ENCODE measurements at regions not wholly inside any gene's neighbourhood (a gene's known extent, or its start where the extent isn't known, plus 50 kb on each side); places are given as distances from the start of the nearest gene placed in this dataset.

GRCh38 chr14:65301862-65302539, 110.5 kb upstream of the FUT8 start:
- Histone ChIP-seq H3K9me3 (ENCODE audit: low read depth) (no peaks in the 10 kb centered on the region), H4K20me1 (ENCODE audit: insufficient read depth) (no peaks in the 10 kb centered on the region), H3K4me1 (ENCODE audit: insufficient read depth) (peaks cover 12% of the 10 kb centered on the region), H3K9me2 (ENCODE audit: insufficient read depth) (no peaks in the 10 kb centered on the region), H3K9ac (no peak overlapping the region), H2AFZ (no peak overlapping the region), H3K4me2 (ENCODE audit: unreplicated experiment) (no peak overlapping the region), H3F3A (ENCODE audit: insufficient read depth) (peaks cover 6% of the 10 kb centered on the region; the same call in 1 of the 2 replicates), H3K79me2 (ENCODE audit: insufficient read depth) (no peaks in the 10 kb centered on the region), H3K36me3 (ENCODE audit: low read depth) (no peaks in the 10 kb centered on the region), H3K27ac (no peak overlapping the region), H3K4me3 (no peak overlapping the region), H3K27me3 (replicated peaks; ENCODE audit: insufficient read depth) (no peaks in the 10 kb centered on the region)
- in situ Hi-C loops (cut with MboI), result no loop called here
- TF ChIP-seq EZH2phosphoT487 (IDR thresholded peaks at IDR 0.05; ENCODE audit: insufficient read depth, low read depth) (no peak), EZH2 (IDR thresholded peaks at IDR 0.05; ENCODE audit: insufficient read depth, poor library complexity, severe bottlenecking) (no peak)
- WGBS, 2 experiments (ENCODE audit: low coverage in 1 of 2, low lambda C conversion rate in 2 of 2, missing lambda C conversion rate in 2 of 2), result 90 to 94% methylated on average over 7 of the region's 7 CpGs
- no peak for DNase-seq

- WGBS, 2 experiments (ENCODE audit: low coverage in 1 of 2, low lambda C conversion rate in 2 of 2, missing lambda C conversion rate in 2 of 2), result 33 to 40% methylated on average over 7 of the region's 7 CpGs
- DNase-seq, result peak; percentile 25
- no peak for TF ChIP-seq EZH2phosphoT487 (IDR thresholded peaks at IDR 0.05; ENCODE audit: insufficient read depth, low read depth)
- TF ChIP-seq EZH2 (IDR thresholded peaks at IDR 0.05; ENCODE audit: insufficient read depth, poor library complexity, severe bottlenecking), result no peak
These were observed 109.8 kb upstream of the FUT8 start for GRCh38 chr14:65302571-65303189.

GRCh38 chr14:65303190-65303898, 109.2 kb upstream of the FUT8 start:
- in situ Hi-C loops (cut with MboI), result no loop called here
- Histone ChIP-seq H3K4me2 (ENCODE audit: unreplicated experiment) (peak overlapping the region; percentile 38), H3K9me2 (ENCODE audit: insufficient read depth) (no peaks in the 10 kb centered on the region), H3K4me1 (ENCODE audit: insufficient read depth) (peaks cover 12% of the 10 kb centered on the region), H2AFZ (peak overlapping the region; percentile 68), H3K4me3 (no peak overlapping the region), H3K79me2 (ENCODE audit: insufficient read depth) (no peaks in the 10 kb centered on the region), H3K36me3 (ENCODE audit: low read depth) (no peaks in the 10 kb centered on the region), H3K27me3 (replicated peaks; ENCODE audit: insufficient read depth) (no peaks in the 10 kb centered on the region), H3K27ac (no peak overlapping the region), H4K20me1 (ENCODE audit: insufficient read depth) (no peaks in the 10 kb centered on the region), H3K9ac (no peak overlapping the region), H3K9me3 (ENCODE audit: low read depth) (no peaks in the 10 kb centered on the region), H3F3A (ENCODE audit: insufficient read depth) (peaks cover 6% of the 10 kb centered on the region; the same call in 1 of the 2 replicates)
- WGBS, 2 experiments (ENCODE audit: low coverage in 1 of 2, low lambda C conversion rate in 2 of 2, missing lambda C conversion rate in 2 of 2), result 46 to 50% methylated on average over 8 of the region's 8 CpGs
- DNase-seq, result peak; percentile 44
- TF ChIP-seq EZH2 (IDR thresholded peaks at IDR 0.05; ENCODE audit: insufficient read depth, poor library complexity, severe bottlenecking), result no peak
- no peak for TF ChIP-seq EZH2phosphoT487 (IDR thresholded peaks at IDR 0.05; ENCODE audit: insufficient read depth, low read depth)

More at GRCh38 chr14:65302571-65303189, 109.8 kb upstream of the FUT8 start:
- Histone ChIP-seq H3K9ac (no peak overlapping the region), H3K27ac (no peak overlapping the region), H3K79me2 (ENCODE audit: insufficient read depth) (no peaks in the 10 kb centered on the region), H3K27me3 (replicated peaks; ENCODE audit: insufficient read depth) (no peaks in the 10 kb centered on the region), H2AFZ (no peak overlapping the region), H3K9me2 (ENCODE audit: insufficient read depth) (no peaks in the 10 kb centered on the region), H3F3A (ENCODE audit: insufficient read depth) (peaks cover 6% of the 10 kb centered on the region; the same call in 1 of the 2 replicates), H4K20me1 (ENCODE audit: insufficient read depth) (no peaks in the 10 kb centered on the region), H3K4me1 (ENCODE audit: insufficient read depth) (peaks cover 12% of the 10 kb centered on the region), H3K36me3 (ENCODE audit: low read depth) (no peaks in the 10 kb centered on the region), H3K9me3 (ENCODE audit: low read depth) (no peaks in the 10 kb centered on the region), H3K4me2 (ENCODE audit: unreplicated experiment) (no peak overlapping the region), H3K4me3 (no peak overlapping the region)
- in situ Hi-C loops (cut with MboI), result no loop called here

GRCh38 chr14:65303899-65304222, 108.7 kb upstream of the FUT8 start:
- H3F3A ChIP-seq (ENCODE audit: insufficient read depth), result peaks cover 6% of the 10 kb centered on the region; the same call in 1 of the 2 replicates
- peaks cover 12% of the 10 kb centered on the region for H3K4me1 ChIP-seq (ENCODE audit: insufficient read depth)
- H4K20me1 ChIP-seq (ENCODE audit: insufficient read depth), result no peaks in the 10 kb centered on the region
- no peaks in the 10 kb centered on the region for H3K9me3 ChIP-seq (ENCODE audit: low read depth)
- no peak overlapping the region for H3K4me3 ChIP-seq
- in situ Hi-C loops (cut with MboI), result no loop called here
- no peak overlapping the region for H3K27ac ChIP-seq
- no peak for TF ChIP-seq EZH2phosphoT487 (IDR thresholded peaks at IDR 0.05; ENCODE audit: insufficient read depth, low read depth)
- TF ChIP-seq EZH2 (IDR thresholded peaks at IDR 0.05; ENCODE audit: insufficient read depth, poor library complexity, severe bottlenecking), result no peak
- no peak for DNase-seq
- H3K36me3 ChIP-seq (ENCODE audit: low read depth), result no peaks in the 10 kb centered on the region
- no peaks in the 10 kb centered on the region for H3K9me2 ChIP-seq (ENCODE audit: insufficient read depth)
- no peaks in the 10 kb centered on the region for H3K27me3 ChIP-seq (replicated peaks; ENCODE audit: insufficient read depth)
- WGBS, 2 experiments (ENCODE audit: low coverage in 1 of 2, low lambda C conversion rate in 2 of 2, missing lambda C conversion rate in 2 of 2), result 89% methylated on average over 6 of the region's 6 CpGs
- H3K4me2 ChIP-seq (ENCODE audit: unreplicated experiment), result peak overlapping the region; percentile 38
- H3K9ac ChIP-seq, result no peak overlapping the region
- H3K79me2 ChIP-seq (ENCODE audit: insufficient read depth), result no peaks in the 10 kb centered on the region
- peak overlapping the region; percentile 68 for H2AFZ ChIP-seq
